ENCODE measurements at regions not wholly inside any gene's neighbourhood (a gene's known extent, or its start where the extent isn't known, plus 50 kb on each side); places are given as distances from the start of the nearest gene placed in this dataset.

DNA sequence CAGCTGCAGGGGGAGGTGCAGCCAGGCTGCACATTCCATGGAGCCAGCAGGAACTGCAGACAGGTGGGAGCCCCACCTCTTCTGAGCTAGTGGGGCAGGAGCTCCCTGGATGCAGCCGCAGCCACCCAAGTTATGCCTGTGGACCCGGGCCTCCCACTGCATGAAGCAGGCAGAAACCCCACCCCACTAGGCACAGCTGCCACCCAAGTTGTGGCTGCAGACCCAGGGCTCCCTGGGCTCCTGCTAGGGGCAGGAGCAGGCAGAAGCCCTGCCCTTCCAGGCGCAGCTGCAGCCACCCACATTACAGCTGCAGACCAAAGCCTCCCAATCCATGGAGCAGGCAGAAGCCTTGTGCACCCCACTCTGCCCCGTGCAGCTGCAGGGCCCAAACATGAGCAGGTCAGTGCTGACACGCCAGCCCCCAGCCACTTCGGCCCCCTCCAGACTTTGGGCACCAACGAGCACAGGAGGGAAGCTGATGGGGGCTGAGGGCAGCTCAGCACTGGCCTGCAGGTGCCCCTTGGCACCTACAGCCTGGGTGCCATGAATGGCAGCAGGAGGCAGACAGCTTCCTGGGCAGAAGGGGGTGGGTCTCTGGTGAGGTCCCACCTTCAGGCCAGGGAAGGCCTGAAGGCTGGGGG, 106.9 kb downstream of the C9orf50 start:
- H3K4me3 ChIP-seq (ENCODE audit: low read depth, low read length) = no peak overlapping the region
- TF ChIP-seq, protein P1, sequence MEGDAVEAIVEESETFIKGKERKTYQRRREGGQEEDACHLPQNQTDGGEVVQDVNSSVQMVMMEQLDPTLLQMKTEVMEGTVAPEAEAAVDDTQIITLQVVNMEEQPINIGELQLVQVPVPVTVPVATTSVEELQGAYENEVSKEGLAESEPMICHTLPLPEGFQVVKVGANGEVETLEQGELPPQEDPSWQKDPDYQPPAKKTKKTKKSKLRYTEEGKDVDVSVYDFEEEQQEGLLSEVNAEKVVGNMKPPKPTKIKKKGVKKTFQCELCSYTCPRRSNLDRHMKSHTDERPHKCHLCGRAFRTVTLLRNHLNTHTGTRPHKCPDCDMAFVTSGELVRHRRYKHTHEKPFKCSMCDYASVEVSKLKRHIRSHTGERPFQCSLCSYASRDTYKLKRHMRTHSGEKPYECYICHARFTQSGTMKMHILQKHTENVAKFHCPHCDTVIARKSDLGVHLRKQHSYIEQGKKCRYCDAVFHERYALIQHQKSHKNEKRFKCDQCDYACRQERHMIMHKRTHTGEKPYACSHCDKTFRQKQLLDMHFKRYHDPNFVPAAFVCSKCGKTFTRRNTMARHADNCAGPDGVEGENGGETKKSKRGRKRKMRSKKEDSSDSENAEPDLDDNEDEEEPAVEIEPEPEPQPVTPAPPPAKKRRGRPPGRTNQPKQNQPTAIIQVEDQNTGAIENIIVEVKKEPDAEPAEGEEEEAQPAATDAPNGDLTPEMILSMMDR (IDR thresholded peaks at IDR 0.05; ENCODE audit: low read depth, low read length) = no peak

- TF ChIP-seq, protein P1 (IDR thresholded peaks at IDR 0.05; ENCODE audit: low read depth, low read length) = no peak
- no peak overlapping the region for H3K4me3 ChIP-seq (ENCODE audit: low read depth, low read length)
Measured at GRCh38 chr9:129513282-129513681, 107.6 kb downstream of the C9orf50 start.

DNA sequence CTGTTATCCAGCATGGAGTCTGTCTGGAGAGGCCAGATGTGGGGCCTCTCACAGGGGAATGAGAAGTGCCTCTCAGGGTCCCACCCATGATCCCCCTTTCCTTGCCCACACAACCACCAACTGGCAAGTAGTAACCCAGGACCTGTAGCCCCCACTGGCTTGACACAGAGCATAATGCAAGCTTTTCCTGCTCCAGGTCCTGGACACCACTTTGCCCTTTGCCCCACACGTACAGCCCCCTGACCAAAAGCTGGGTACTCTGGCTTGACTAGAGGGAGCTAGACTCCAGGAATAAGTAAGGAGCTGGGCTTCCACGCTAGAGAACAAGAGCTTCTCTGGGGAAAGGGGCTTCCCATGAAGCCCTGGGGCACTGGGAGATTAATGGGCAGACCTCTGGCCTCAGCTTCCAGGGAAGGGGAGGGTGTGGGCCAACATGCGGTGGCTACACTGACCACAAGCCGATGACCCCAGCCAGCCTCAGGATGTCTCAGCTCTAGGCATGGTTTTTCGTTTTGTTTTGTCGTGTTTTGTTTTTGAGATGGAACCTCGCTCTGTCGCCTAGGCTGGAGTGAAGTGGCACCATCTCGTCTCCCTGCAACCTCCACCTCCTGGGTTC, 109.5 kb downstream of the C9orf50 start:
- no peak overlapping the region for H3K4me3 ChIP-seq (ENCODE audit: low read depth, low read length)
- TF ChIP-seq, protein P1 (IDR thresholded peaks at IDR 0.05; ENCODE audit: low read depth, low read length) = no peak

- TF ChIP-seq, protein P1 (IDR thresholded peaks at IDR 0.05; ENCODE audit: low read depth, low read length) = no peak
- H3K4me3 ChIP-seq (ENCODE audit: low read depth, low read length) = no peak overlapping the region
Measured at GRCh38 chr9:129509533-129509928, 111.4 kb downstream of the C9orf50 start.

GRCh38 chr9:129507805-129508204, 113.1 kb downstream of the C9orf50 start:
- TF ChIP-seq, protein P1 (IDR thresholded peaks at IDR 0.05; ENCODE audit: low read depth, low read length) = no peak
- no peak overlapping the region for H3K4me3 ChIP-seq (ENCODE audit: low read depth, low read length)

DNA sequence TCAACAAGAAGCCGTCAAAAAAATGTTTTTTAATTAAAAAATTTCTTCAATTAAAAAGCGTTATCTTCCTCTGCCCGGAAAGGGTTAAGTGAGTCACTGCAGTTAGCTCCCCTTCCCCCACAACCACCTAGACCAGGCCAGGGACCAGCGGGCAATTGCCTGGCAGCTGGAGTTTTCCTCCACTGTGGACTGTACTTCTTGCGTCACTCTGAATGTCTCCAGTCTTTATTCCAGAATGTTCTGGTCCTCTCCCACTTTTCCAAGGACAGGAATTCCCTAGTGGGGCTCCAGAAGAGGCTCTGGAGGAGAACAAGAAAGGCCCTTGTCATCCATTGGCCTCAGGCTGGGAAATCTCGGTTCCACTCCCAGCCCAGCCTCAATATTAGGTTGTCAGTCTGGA, 114.0 kb downstream of the C9orf50 start:
- H3K4me3 ChIP-seq (ENCODE audit: low read depth, low read length) = no peak overlapping the region
- TF ChIP-seq, protein P1 (IDR thresholded peaks at IDR 0.05; ENCODE audit: low read depth, low read length) = no peak

GRCh38 chr9:129506041-129506440, 114.9 kb downstream of the C9orf50 start:
- TF ChIP-seq, protein P1 (IDR thresholded peaks at IDR 0.05; ENCODE audit: low read depth, low read length) = no peak
- no peak overlapping the region for H3K4me3 ChIP-seq (ENCODE audit: low read depth, low read length)

Measured in WI38 (cell line).